ENCODE measurements at regions not wholly inside any gene's neighbourhood (a gene's known extent, or its start where the extent isn't known, plus 50 kb on each side); places are given as distances from the start of the nearest gene placed in this dataset.

- TF ChIP-seq RBM17 (IDR thresholded peaks at IDR 0.05; ENCODE audit: borderline replicate concordance, low read depth, low read length) (no peak), ZNF121 (CRISPR knock-in tag; conservative IDR thresholded peaks at IDR 0.05) (no peak), ZFP91 (CRISPR knock-in tag; IDR thresholded peaks at IDR 0.05) (no peak), SRSF1 (IDR thresholded peaks at IDR 0.05; ENCODE audit: low read depth, low read length) (no peak), CBFB (CRISPR knock-in tag; IDR thresholded peaks at IDR 0.05) (no peak), ZNF318 (IDR thresholded peaks at IDR 0.05; ENCODE audit: borderline replicate concordance in 1 of 2, low read depth in 1 of 2) (no peak), FIP1L1 (IDR thresholded peaks at IDR 0.05; ENCODE audit: low read depth, low read length, poor library complexity, severe bottlenecking) (no peak), ZBTB43 (CRISPR knock-in tag; IDR thresholded peaks at IDR 0.05) (no peak), PTRF (tag; IDR thresholded peaks at IDR 0.05) (peak; percentile 97), KLF13 (tag; IDR thresholded peaks at IDR 0.05; ENCODE audit: borderline replicate concordance, low read depth) (peak; percentile 83), ZNF280A (IDR thresholded peaks at IDR 0.05; ENCODE audit: low read depth, partially characterized antibody) (no peak), ELF1 (tag; IDR thresholded peaks at IDR 0.05) (no peak), TCF15 (CRISPR knock-in tag; IDR thresholded peaks at IDR 0.05) (no peak)
Observed at GRCh38 chr16:26969589-26970231, 97.0 kb upstream of the C16orf82 start (continued).
